Naive thymus-derived CD4-positive, alpha-beta T cell (primary cell): ENCODE measurements at regions not wholly inside any gene's neighbourhood (a gene's known extent, or its start where the extent isn't known, plus 50 kb on each side); places are given as distances from the start of the nearest gene placed in this dataset.

Experiments
- ATAC-seq: fragments of 150-1000 bp; cut with Tn5 transposase; 2 replicates; pipeline ENCODE4 v1.10.0; 2021; ENCODE audit warnings: mild to moderate bottlenecking, moderate library complexity
- CTCF ChIA-PET: fragments of 350-600 bp; sonication (Branson Sonifier 250); formaldehyde crosslinking; loops from one replicate; lab custom pipeline; 2021; ENCODE audit warnings: antibody characterized with exemption; lab: Charles Lee
- POLR2A ChIA-PET: fragments of 350-600 bp; sonication (Branson Sonifier 250); formaldehyde crosslinking; loops from one replicate; lab custom pipeline; 2021; ENCODE audit warnings: antibody characterized with exemption, inconsistent platforms; lab: Charles Lee
- DNase-seq, 9 donors: peaks; one replicate each; pipeline versions ENCODE4 v3.0.0 to v3.0.0-alpha.2; 2020 to 2022; ENCODE audit warnings: mixed read lengths in 1 of 9
- H3K27ac ChIP-seq: one replicate; pipeline ENCODE4 v1.7.0; 2013; ENCODE audit warnings: mild to moderate bottlenecking, low read depth, low read length, moderate library complexity
- H3K27me3 ChIP-seq, 2 donors: one replicate each; pipeline ENCODE4 v1.7.0; 2013; ENCODE audit warnings: low read length in 2 of 2, mild to moderate bottlenecking in 2 of 2, moderate library complexity in 2 of 2; ENCODE audit not compliant: control insufficient read depth in 2 of 2, insufficient read depth in 2 of 2
- H3K36me3 ChIP-seq, 3 experiments: 1 replicate in 2 of 3; 2 replicates in 1 of 3; pipeline ENCODE4 v1.7.0; 2013; ENCODE audit warnings: low read length in 3 of 3, mild to moderate bottlenecking in 3 of 3, moderate library complexity in 1 of 3; ENCODE audit not compliant: insufficient read depth in 3 of 3, control insufficient read depth in 2 of 3
- H3K4me1 ChIP-seq, 2 donors: one replicate each; pipeline ENCODE4 v1.7.0; 2013; ENCODE audit warnings: low read length in 2 of 2, mild to moderate bottlenecking in 2 of 2, moderate library complexity in 1 of 2; ENCODE audit not compliant: control insufficient read depth in 2 of 2, insufficient read depth in 2 of 2
- H3K4me3 ChIP-seq: 2 replicates; pipeline ENCODE4 v1.7.0; 2013; ENCODE audit warnings: mild to moderate bottlenecking, low read length
- H3K9me3 ChIP-seq, 3 experiments: 1 replicate in 2 of 3; 2 replicates in 1 of 3; pipeline ENCODE4 v1.7.0; 2013; ENCODE audit warnings: low read length in 3 of 3; ENCODE audit not compliant: control insufficient read depth in 2 of 3
- H3K27ac Mint-ChIP-seq, 9 donors: one replicate each; pipeline ENCODE4 v1.8.0; 2020 to 2022; ENCODE audit warnings: mixed read lengths in 9 of 9, mild to moderate bottlenecking in 8 of 9, moderate library complexity in 5 of 9, inconsistent platforms in 2 of 9
- H3K27me3 Mint-ChIP-seq, 5 donors: one replicate each; pipeline ENCODE4 v1.8.0; 2021 to 2022; ENCODE audit warnings: mixed read lengths in 5 of 5, mild to moderate bottlenecking in 1 of 5
- H3K36me3 Mint-ChIP-seq, 5 donors: one replicate each; pipeline ENCODE4 v1.8.0; 2020 to 2022; ENCODE audit warnings: mixed read lengths in 5 of 5, mild to moderate bottlenecking in 3 of 5, inconsistent platforms in 1 of 5
- H3K4me1 Mint-ChIP-seq, 7 donors: one replicate each; pipeline ENCODE4 v1.8.0; 2020 to 2022; ENCODE audit warnings: mixed read lengths in 7 of 7, mild to moderate bottlenecking in 3 of 7, inconsistent platforms in 1 of 7
- H3K4me3 Mint-ChIP-seq, 10 donors: one replicate each; pipeline ENCODE4 v1.8.0; 2020 to 2022; ENCODE audit warnings: mild to moderate bottlenecking in 10 of 10, mixed read lengths in 10 of 10, moderate library complexity in 6 of 10, inconsistent platforms in 2 of 10
- H3K9me3 Mint-ChIP-seq, 11 donors: one replicate each; pipeline ENCODE4 v1.8.0; 2020 to 2022; ENCODE audit warnings: mixed read lengths in 11 of 11, mild to moderate bottlenecking in 4 of 11, inconsistent platforms in 1 of 11, moderate library complexity in 1 of 11
- intact Hi-C, 2 donors: fragments of 100-400 bp; cut with micrococcal nuclease; formaldehyde crosslinking; loops; one replicate each; pipeline ENCODE4 v1.15.1; 2023

- ChIA-PET CTCF (no interaction called here), POLR2A (no interaction called here)
- no peak overlapping the region for H3K27ac Mint-ChIP-seq
- no peaks in the 10 kb centered on the region for H3K9me3 ChIP-seq
- no peak overlapping the region for H3K27ac ChIP-seq
- no peaks in the 10 kb centered on the region for H3K36me3 Mint-ChIP-seq
- intact Hi-C loops = no loop called here
- peak overlapping the region; percentile 6 to 72 (median 58) for H3K4me3 Mint-ChIP-seq
- H3K4me1 Mint-ChIP-seq = peaks cover 2 to 7% (median 5%) of the 10 kb centered on the region in 7 donors
- H3K36me3 ChIP-seq = no peaks in the 10 kb centered on the region
- H3K4me3 ChIP-seq = no peak overlapping the region
- ATAC-seq (peak; percentile 10), DNase-seq (peak in 3 of 9 donors; percentile 6 to 27 (median 6))
- no peaks in the 10 kb centered on the region for H3K4me1 ChIP-seq
- peaks cover 34 to 67% (median 43%) of the 10 kb centered on the region in 5 donors for H3K27me3 Mint-ChIP-seq
- peaks cover 0 to 3% of the 10 kb centered on the region in 2 donors for H3K27me3 ChIP-seq
- H3K9me3 Mint-ChIP-seq = peaks cover 0 to 11% (median 3%) of the 10 kb centered on the region in 11 donors
Observed at GRCh38 chr6:4647414-4648365, 128.5 kb upstream of the CDYL start.

GRCh38 chr6:4645713-4646360 is 130.4 kb upstream of the CDYL start:
- intact Hi-C loops = no loop called here
- no peaks in the 10 kb centered on the region for H3K36me3 ChIP-seq
- DNase-seq = no peak
- Mint-ChIP-seq H3K27me3 (peaks cover 25 to 62% (median 50%) of the 10 kb centered on the region in 5 donors), H3K4me1 (peaks cover 2 to 7% (median 5%) of the 10 kb centered on the region in 7 donors), H3K27ac (no peak overlapping the region), H3K4me3 (peak overlapping the region in 1 of 10 donors; percentile 26), H3K9me3 (no peaks in the 10 kb centered on the region), H3K36me3 (no peaks in the 10 kb centered on the region)
- no peak overlapping the region for H3K4me3 ChIP-seq
- no peaks in the 10 kb centered on the region for H3K9me3 ChIP-seq
- POLR2A ChIA-PET = no interaction called here
- no peak for ATAC-seq
- CTCF ChIA-PET = no interaction called here
- H3K27me3 ChIP-seq = peaks cover 0 to 3% of the 10 kb centered on the region in 2 donors
- no peak overlapping the region for H3K27ac ChIP-seq
- H3K4me1 ChIP-seq = no peaks in the 10 kb centered on the region

- Mint-ChIP-seq H3K4me1 (peaks cover 2 to 7% (median 5%) of the 10 kb centered on the region in 7 donors), H3K4me3 (no peak overlapping the region), H3K9me3 (peaks cover 0 to 2% (median 0%) of the 10 kb centered on the region in 11 donors), H3K27ac (no peak overlapping the region), H3K27me3 (peaks cover 25 to 62% (median 50%) of the 10 kb centered on the region in 5 donors), H3K36me3 (no peaks in the 10 kb centered on the region)
- DNase-seq (no peak), ATAC-seq (no peak)
- ChIA-PET CTCF (no interaction called here), POLR2A (no interaction called here)
- intact Hi-C loops = no loop called here
- H3K4me1 ChIP-seq = no peaks in the 10 kb centered on the region
- no peak overlapping the region for H3K27ac ChIP-seq
- no peaks in the 10 kb centered on the region for H3K36me3 ChIP-seq
- peaks cover 0 to 3% of the 10 kb centered on the region in 2 donors for H3K27me3 ChIP-seq
- H3K9me3 ChIP-seq = no peaks in the 10 kb centered on the region
- no peak overlapping the region for H3K4me3 ChIP-seq
Observed at GRCh38 chr6:4644996-4645395, 131.2 kb upstream of the CDYL start.

GRCh38 chr6:4641461-4641860 is 134.7 kb upstream of the CDYL start:
- DNase-seq = no peak
- ChIA-PET POLR2A (no interaction called here), CTCF (no interaction called here)
- no peaks in the 10 kb centered on the region for H3K4me1 ChIP-seq
- Mint-ChIP-seq H3K4me3 (no peak overlapping the region), H3K27ac (no peak overlapping the region), H3K9me3 (peaks cover 0 to 5% (median 0%) of the 10 kb centered on the region in 11 donors), H3K4me1 (no peaks in the 10 kb centered on the region), H3K27me3 (peaks cover 0 to 48% (median 26%) of the 10 kb centered on the region in 5 donors), H3K36me3 (no peaks in the 10 kb centered on the region)
- intact Hi-C loops = no loop called here
- H3K27ac ChIP-seq = no peak overlapping the region
- H3K27me3 ChIP-seq = no peaks in the 10 kb centered on the region
- ATAC-seq = no peak
- H3K36me3 ChIP-seq = no peaks in the 10 kb centered on the region
- no peaks in the 10 kb centered on the region for H3K9me3 ChIP-seq
- H3K4me3 ChIP-seq = no peak overlapping the region

- CTCF ChIA-PET = no interaction called here
- no peak overlapping the region for H3K27ac Mint-ChIP-seq
- POLR2A ChIA-PET = no interaction called here
Observed at GRCh38 chr6:4640139-4640538, 136.1 kb upstream of the CDYL start.

GRCh38 chr6:4638641-4639040 is 137.6 kb upstream of the CDYL start:
- H3K27me3 Mint-ChIP-seq = peaks cover 0 to 33% (median 18%) of the 10 kb centered on the region in 5 donors
- no peak overlapping the region for H3K4me3 Mint-ChIP-seq
- Histone ChIP-seq H3K27ac (no peak overlapping the region), H3K4me1 (no peaks in the 10 kb centered on the region), H3K27me3 (no peaks in the 10 kb centered on the region), H3K9me3 (no peaks in the 10 kb centered on the region), H3K4me3 (no peak overlapping the region), H3K36me3 (no peaks in the 10 kb centered on the region)
- POLR2A ChIA-PET = no interaction called here
- intact Hi-C loops = no loop called here
- H3K36me3 Mint-ChIP-seq = no peaks in the 10 kb centered on the region
- no peak for ATAC-seq
- no peaks in the 10 kb centered on the region for H3K4me1 Mint-ChIP-seq
- no peak for DNase-seq
- peaks cover 0 to 5% (median 0%) of the 10 kb centered on the region in 11 donors for H3K9me3 Mint-ChIP-seq
- CTCF ChIA-PET = no interaction called here
- H3K27ac Mint-ChIP-seq = no peak overlapping the region

More at GRCh38 chr6:4640139-4640538, 136.1 kb upstream of the CDYL start:
- Mint-ChIP-seq H3K27me3 (peaks cover 0 to 39% (median 22%) of the 10 kb centered on the region in 5 donors), H3K9me3 (peaks cover 0 to 5% (median 0%) of the 10 kb centered on the region in 11 donors), H3K36me3 (no peaks in the 10 kb centered on the region), H3K4me1 (no peaks in the 10 kb centered on the region), H3K4me3 (no peak overlapping the region)
- no peak overlapping the region for H3K4me3 ChIP-seq
- no peak overlapping the region for H3K27ac ChIP-seq
- no peaks in the 10 kb centered on the region for H3K36me3 ChIP-seq
- no peaks in the 10 kb centered on the region for H3K27me3 ChIP-seq
- ATAC-seq (no peak), DNase-seq (no peak)
- intact Hi-C loops = no loop called here
- H3K4me1 ChIP-seq = no peaks in the 10 kb centered on the region
- no peaks in the 10 kb centered on the region for H3K9me3 ChIP-seq
